ENCODE measurements at regions not wholly inside any gene's neighbourhood (a gene's known extent, or its start where the extent isn't known, plus 50 kb on each side); places are given as distances from the start of the nearest gene placed in this dataset.
"Not testable (repeated sequence)": the region's sequence is repeated elsewhere in the genome, so short reads cannot be mapped to it uniquely, and the experiment has no call there.

- no peak for DNase-seq
These were observed 144.0 kb upstream of the TLE3 start for GRCh38 chr15:70241561-70242320.

- no peak for DNase-seq
These were observed 143.2 kb upstream of the TLE3 start for GRCh38 chr15:70240820-70241430.

DNA sequence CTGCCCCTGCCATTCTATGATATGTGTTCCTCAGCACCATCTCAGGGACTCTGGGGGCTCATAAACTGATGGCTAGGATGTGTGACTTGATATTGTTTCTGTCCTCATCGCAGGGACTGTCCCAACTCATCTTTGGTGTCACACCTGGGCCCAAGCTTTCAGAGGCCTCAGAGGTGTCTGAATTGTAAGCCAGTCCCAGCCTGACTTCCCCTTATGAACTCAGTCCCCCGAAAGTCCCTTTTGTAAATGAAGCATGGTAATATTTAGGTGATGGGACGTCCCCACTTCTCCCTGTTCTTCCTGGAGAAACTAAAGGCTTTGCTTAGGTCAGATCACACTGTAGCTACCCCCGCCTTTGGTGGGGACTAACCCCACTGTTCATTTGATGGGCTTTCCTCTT lies 142.4 kb upstream of the TLE3 start:
- no peak for DNase-seq

GRCh38 chr15:70238917-70239316 lies 141.2 kb upstream of the TLE3 start:
- no peak for DNase-seq

DNA sequence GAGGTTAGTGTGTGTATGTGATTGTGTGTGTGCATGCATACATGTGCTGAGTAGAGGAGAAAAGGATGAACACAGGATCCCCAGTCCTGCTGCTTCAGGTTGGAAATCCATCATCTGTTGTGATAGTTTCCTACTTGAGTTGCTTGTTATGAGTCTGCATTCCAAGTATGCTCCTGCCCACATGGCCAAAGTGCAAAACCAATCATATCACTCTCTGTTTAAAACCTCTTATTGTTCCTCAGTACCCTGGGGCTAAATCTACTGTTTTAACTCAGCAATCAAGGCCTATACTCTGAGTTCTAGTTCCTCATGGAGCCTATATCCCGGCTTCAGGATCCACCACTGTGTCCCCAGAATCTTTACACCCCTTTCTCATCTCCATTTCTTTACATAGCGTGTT lies 139.9 kb upstream of the TLE3 start:
- no peak for DNase-seq

GRCh38 chr15:70236341-70237086 lies 138.8 kb upstream of the TLE3 start:
- no peak for DNase-seq

DNA sequence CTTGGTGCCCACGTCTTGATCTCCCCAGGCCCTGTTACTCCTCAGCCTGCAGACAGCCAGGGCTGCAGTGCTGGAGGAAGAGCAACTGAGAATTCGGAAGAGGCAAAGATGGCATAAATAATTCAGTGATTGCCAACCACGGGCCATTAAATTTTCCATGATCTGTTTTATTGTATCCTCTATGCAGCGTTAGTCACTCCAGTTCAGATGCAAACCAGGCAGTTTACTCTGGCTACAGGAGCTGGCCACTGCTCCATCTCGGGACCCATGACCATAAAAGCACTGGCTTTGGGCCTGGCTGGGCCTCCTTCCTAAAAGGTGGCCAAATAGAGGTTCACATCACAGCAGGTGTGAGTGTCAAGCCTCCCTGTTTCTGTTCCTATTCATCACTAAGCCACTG lies 137.6 kb upstream of the TLE3 start:
- no peak for DNase-seq

GRCh38 chr15:70234256-70234905 lies 136.7 kb upstream of the TLE3 start:
- no peak for DNase-seq

DNA sequence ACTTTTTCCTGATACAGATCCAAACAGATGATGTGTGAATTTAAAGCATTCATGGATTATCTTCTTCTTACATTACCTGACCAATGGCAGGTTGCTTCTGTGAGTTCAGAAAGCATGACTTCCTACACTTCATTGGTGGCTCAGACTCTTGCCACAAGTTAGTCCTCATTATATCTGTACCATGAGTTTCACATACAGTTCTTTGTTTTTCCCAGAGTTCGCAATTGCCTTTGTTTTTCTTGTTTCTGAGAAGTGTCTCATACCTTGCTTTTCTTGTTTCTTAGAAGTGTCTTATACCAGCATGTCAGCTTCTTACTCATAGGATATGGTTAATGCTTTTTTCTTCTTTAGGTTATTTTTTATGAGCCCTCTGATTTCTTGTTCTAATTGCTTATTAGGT lies 133.8 kb upstream of the TLE3 start:
- no peak for DNase-seq

DNA sequence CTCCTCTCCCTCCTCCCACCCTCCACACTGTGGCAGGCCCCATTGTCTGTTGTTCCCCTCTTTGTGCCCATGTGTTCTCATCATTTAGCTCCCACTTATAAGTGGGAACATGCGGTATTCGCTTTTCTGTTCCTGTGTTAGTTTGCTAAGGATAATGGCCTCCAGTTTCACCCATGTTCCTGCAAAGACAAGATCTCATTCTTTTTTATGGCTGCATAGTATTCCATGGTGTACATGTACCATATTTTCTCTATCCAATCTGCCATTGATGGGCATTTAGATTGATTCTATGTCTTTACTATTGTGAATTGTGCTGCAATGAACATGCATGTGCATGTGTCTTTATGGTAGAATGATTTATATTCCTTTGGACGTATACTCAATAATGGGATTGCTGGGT lies 130.2 kb upstream of the TLE3 start:
- not testable (repeated sequence) for DNase-seq

DNA sequence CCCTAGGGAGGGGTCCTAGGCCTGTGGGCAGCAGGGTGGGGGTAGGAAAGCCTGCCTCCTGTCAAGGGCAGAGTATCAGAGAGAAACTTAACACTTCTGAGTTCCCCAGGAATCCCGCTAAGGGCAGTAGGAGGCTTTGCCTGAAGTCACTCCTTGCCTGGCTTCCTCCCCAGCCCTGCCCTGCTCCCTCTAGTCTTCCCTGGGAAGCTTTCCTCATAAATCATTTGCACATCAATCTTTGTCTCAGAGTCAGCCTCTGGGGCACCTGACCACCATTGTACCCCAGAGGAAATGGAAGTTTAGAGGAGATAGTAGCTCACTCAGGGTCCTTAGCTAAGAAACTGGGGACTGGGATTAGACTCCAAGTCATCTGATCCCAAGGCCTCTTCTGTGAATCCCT lies 129.4 kb upstream of the TLE3 start:
- no peak for DNase-seq

GRCh38 chr15:70226337-70226980 lies 128.7 kb upstream of the TLE3 start:
- DNase-seq, result no peak

DNA sequence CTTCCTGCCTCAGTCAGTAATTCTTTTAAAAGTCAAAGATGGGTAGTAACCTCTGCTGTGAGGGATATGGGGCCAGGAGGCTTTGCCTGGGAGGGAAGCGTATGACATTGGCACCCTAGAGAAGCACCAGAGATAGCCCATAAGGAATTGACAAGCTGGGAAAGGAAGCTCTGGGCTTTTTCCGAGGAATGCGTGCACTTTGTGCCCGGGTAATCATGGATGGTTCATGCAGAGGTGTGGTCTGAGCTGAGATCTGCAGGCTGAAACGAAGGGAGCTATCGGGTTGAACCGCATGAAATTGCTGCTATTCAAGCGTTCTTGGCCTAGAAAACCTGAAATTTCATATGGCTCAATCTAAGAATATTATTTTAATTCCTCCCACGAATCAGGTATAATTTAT lies 127.7 kb upstream of the TLE3 start:
- no peak for DNase-seq

DNA sequence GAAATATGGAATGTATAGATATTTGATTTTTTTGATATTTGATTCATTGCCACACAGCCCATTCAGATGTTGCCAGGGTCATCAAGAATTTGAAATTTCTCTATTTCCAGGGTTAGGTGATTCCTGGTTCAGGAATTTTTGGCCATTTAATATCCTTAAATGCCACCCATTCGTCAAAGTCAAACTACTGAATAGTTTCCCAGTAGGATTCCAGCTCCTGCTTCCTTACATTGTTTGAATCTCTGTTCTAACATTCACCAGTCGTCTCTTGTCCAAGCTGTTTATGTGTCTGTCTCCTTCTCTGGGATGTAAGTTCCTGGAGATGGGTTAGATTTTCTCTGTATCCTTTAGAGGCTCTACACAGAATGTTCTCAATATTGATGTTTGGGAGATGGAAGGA lies 124.9 kb upstream of the TLE3 start:
- no peak for DNase-seq

- DNase-seq, result no peak
These were observed 122.9 kb upstream of the TLE3 start for GRCh38 chr15:70220490-70221096.

DNA sequence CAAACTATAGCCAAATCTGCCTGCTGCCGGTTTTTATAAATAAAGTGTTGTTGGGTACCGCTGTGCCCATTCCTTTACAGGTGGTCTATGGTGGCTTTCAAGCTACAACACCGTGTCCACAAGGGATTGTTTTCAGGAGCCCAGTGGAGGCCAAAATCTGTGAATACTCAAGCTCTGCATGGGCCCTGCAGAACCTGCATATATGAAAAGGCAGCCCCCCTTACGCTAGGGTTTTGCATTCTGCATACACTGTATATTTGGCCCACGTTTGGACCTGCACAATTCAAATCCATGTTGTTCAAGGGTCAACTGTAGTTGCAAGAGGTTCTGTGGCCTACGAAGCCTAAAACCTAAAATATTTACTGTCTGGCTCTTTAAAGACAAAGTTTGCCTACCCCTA lies 122.2 kb upstream of the TLE3 start:
- no peak for DNase-seq

- no peak for DNase-seq
These were observed 121.7 kb upstream of the TLE3 start for GRCh38 chr15:70219256-70219895.

DNA sequence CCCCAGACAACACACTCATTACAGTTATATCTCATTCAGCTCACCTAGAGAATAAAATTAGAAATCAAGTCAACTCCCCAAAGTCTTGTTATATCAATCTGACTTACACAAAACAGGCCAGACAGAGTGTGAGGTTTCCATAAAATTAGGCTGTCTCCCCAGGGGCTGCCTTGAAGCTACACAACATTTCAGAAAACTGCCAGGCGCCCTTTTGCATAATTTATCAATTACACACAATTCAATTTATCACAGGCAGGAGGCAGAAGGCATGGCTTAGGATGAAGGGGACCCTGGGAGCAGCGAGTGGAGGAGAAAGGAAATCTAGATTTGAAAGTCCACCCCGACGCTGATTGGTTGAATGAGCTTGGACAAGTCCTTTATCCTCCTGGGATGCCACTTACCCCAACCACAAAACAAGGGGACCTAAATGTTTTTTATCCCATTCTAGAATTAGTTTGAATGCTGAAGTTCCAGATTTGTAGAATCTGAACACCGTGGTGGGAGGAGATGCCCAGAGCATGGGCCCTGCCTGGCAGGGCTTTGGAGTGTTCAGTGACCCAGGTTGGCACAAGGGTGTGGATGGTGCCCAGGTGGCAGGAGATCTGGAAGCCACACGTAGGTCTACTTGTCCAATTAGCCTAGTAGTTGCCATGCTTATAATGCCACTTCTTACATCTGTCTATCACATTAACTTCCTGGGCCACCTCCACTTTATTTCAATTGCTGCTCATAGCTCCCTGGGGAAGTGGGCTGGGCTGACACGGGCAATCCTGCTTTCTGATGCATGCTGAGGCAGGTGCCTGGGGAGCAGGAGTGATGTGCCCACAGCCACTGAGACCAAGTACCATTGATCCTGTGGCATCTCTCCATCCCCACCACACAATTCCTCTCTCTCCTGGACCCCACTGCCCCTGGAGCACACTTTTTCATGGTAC lies 119.8 kb upstream of the TLE3 start:
- DNase-seq, result no peak

DNA sequence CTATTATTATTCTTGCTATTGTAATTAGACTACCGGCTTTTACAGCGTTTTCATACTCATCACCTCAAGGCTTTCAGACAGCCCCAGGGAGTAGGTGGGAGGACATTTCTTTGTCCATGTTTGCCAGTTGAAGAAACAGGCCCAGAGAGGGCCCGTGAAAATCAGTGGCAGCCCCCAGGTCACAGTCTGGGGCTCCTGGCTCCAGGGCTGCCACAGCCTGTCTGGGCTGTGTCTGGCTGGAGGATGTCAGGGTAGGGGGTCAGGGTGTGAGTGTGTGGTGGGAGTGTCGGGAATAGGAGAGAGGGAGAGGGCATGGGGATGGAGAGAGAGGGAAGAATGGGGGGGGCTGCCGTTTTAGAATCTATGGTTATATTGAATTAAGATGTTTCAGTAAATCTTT lies 118.2 kb upstream of the TLE3 start:
- DNase-seq, result no peak

GRCh38 chr15:70214941-70215635 lies 117.4 kb upstream of the TLE3 start:
- no peak for DNase-seq

Measured in midbrain (tissue), 1 donor.